ENCODE measurements at regions not wholly inside any gene's neighbourhood (a gene's known extent, or its start where the extent isn't known, plus 50 kb on each side); places are given as distances from the start of the nearest gene placed in this dataset.
A peak's percentile ranks its signal among the peaks of the same experiment; 100 is the strongest.

GRCh38 chr2:37790019-37790418 lies 118.6 kb upstream of the CDC42EP3 start:
- no peak for TF ChIP-seq CTCF (IDR thresholded peaks at IDR 0.05; ENCODE audit: unreplicated experiment in 3 of 3)
- H3K4me1 Mint-ChIP-seq, result peaks cover 55% of the 10 kb centered on the region
- H3K27me3 Mint-ChIP-seq (ENCODE audit: low read depth), result no peaks in the 10 kb centered on the region
- peaks cover 30% of the 10 kb centered on the region for H3K9me3 Mint-ChIP-seq
- no peak overlapping the region for H3K27ac Mint-ChIP-seq
- H3K4me3 Mint-ChIP-seq, result no peak overlapping the region
- H3K36me3 Mint-ChIP-seq (ENCODE audit: low read depth), result peaks cover 9% of the 10 kb centered on the region

- Mint-ChIP-seq H3K4me3 (no peak overlapping the region), H3K4me1 (peaks cover 56% of the 10 kb centered on the region), H3K27me3 (ENCODE audit: low read depth) (no peaks in the 10 kb centered on the region), H3K36me3 (ENCODE audit: low read depth) (peaks cover 9% of the 10 kb centered on the region), H3K27ac (no peak overlapping the region), H3K9me3 (peaks cover 30% of the 10 kb centered on the region)
- no peak for TF ChIP-seq CTCF (IDR thresholded peaks at IDR 0.05; ENCODE audit: unreplicated experiment in 3 of 3)
Measured at GRCh38 chr2:37790462-37790861, 119.0 kb upstream of the CDC42EP3 start.

GRCh38 chr2:37792366-37792765 lies 120.9 kb upstream of the CDC42EP3 start:
- no peak overlapping the region for H3K4me3 Mint-ChIP-seq

GRCh38 chr2:37793004-37793403 lies 121.6 kb upstream of the CDC42EP3 start:
- Mint-ChIP-seq H3K9me3 (peaks cover 22% of the 10 kb centered on the region), H3K4me1 (peaks cover 56% of the 10 kb centered on the region), H3K27me3 (ENCODE audit: low read depth) (no peaks in the 10 kb centered on the region), H3K27ac (peak overlapping the region in 2 of 3 experiments; percentile 46), H3K4me3 (no peak overlapping the region), H3K36me3 (ENCODE audit: low read depth) (peaks cover 9% of the 10 kb centered on the region)
- no peak for TF ChIP-seq CTCF (IDR thresholded peaks at IDR 0.05; ENCODE audit: unreplicated experiment in 3 of 3)

More at GRCh38 chr2:37792366-37792765, 120.9 kb upstream of the CDC42EP3 start:
- H3K27me3 Mint-ChIP-seq (ENCODE audit: low read depth), result no peaks in the 10 kb centered on the region
- TF ChIP-seq CTCF (IDR thresholded peaks at IDR 0.05; ENCODE audit: unreplicated experiment in 3 of 3), result no peak
- peaks cover 9% of the 10 kb centered on the region for H3K36me3 Mint-ChIP-seq (ENCODE audit: low read depth)
- H3K27ac Mint-ChIP-seq, result peak overlapping the region in 1 of 3 experiments; percentile 8
- peaks cover 27% of the 10 kb centered on the region for H3K9me3 Mint-ChIP-seq
- peaks cover 55% of the 10 kb centered on the region for H3K4me1 Mint-ChIP-seq

GRCh38 chr2:37794717-37795116 lies 123.3 kb upstream of the CDC42EP3 start:
- no peak for TF ChIP-seq CTCF (IDR thresholded peaks at IDR 0.05; ENCODE audit: unreplicated experiment in 3 of 3)
- no peak overlapping the region for H3K27ac Mint-ChIP-seq
- no peaks in the 10 kb centered on the region for H3K36me3 Mint-ChIP-seq (ENCODE audit: low read depth)
- peaks cover 5% of the 10 kb centered on the region for H3K9me3 Mint-ChIP-seq
- no peaks in the 10 kb centered on the region for H3K27me3 Mint-ChIP-seq (ENCODE audit: low read depth)
- no peak overlapping the region for H3K4me3 Mint-ChIP-seq
- peaks cover 64% of the 10 kb centered on the region for H3K4me1 Mint-ChIP-seq

- H3K27ac Mint-ChIP-seq, result peak overlapping the region in 2 of 3 experiments; percentile 38 to 57
- no peak overlapping the region for H3K4me3 Mint-ChIP-seq
- no peak for TF ChIP-seq CTCF (IDR thresholded peaks at IDR 0.05; ENCODE audit: unreplicated experiment in 3 of 3)
- peaks cover 3% of the 10 kb centered on the region for H3K9me3 Mint-ChIP-seq
- no peaks in the 10 kb centered on the region for H3K36me3 Mint-ChIP-seq (ENCODE audit: low read depth)
- H3K27me3 Mint-ChIP-seq (ENCODE audit: low read depth), result no peaks in the 10 kb centered on the region
- H3K4me1 Mint-ChIP-seq, result peaks cover 64% of the 10 kb centered on the region
Measured at GRCh38 chr2:37795456-37795855, 124.0 kb upstream of the CDC42EP3 start.

All from nephron (organoid).